ENCODE measurements at regions not wholly inside any gene's neighbourhood (a gene's known extent, or its start where the extent isn't known, plus 50 kb on each side); places are given as distances from the start of the nearest gene placed in this dataset.

- TF ChIP-seq CTCF (IDR thresholded peaks at IDR 0.05; ENCODE audit: low read length): no peak
- TF ChIP-seq EZH2 (optimal IDR thresholded peaks at IDR 0.05; ENCODE audit: low read depth, low read length): no peak
- TF ChIP-seq EZH2phosphoT487 (IDR thresholded peaks at IDR 0.05; ENCODE audit: low read length): no peak
Measured at GRCh38 chr2:66875941-66876462, 441.1 kb downstream of the MEIS1 start.

Measured in MM.1S (cell line).